ENCODE measurements at regions not wholly inside any gene's neighbourhood (a gene's known extent, or its start where the extent isn't known, plus 50 kb on each side); places are given as distances from the start of the nearest gene placed in this dataset.

GRCh38 chr2:156165742-156166141 lies 166.8 kb downstream of the NR4A2 start:
- WGBS, 2 experiments (ENCODE audit: extremely low coverage in 1 of 2, insufficient coverage in 1 of 2, insufficient read length in 1 of 2, insufficient replicate concordance in 2 of 2, low coverage in 1 of 2, low lambda C conversion rate in 2 of 2, missing lambda C conversion rate in 1 of 2), result 90% methylated on average over 2 of the region's 2 CpGs; no CpG with 5 or more reads in 1 of the 2 experiments
- H2BK15ac ChIP-seq (ENCODE audit: low read length), result no peak overlapping the region
- TF ChIP-seq MAFK (IDR thresholded peaks at IDR 0.05; ENCODE audit: low read depth, low read length) (no peak), EGR1 (IDR thresholded peaks at IDR 0.05; ENCODE audit: borderline replicate concordance, low read depth, low read length) (no peak), TBP (IDR thresholded peaks at IDR 0.05; ENCODE audit: low read depth, low read length) (no peak), CTCF (IDR thresholded peaks at IDR 0.05; ENCODE audit: control extremely low read depth in 1 of 3, insufficient read depth in 1 of 3, low read depth in 1 of 3, low read length in 3 of 3) (no peak), NANOG (IDR thresholded peaks at IDR 0.05; ENCODE audit: insufficient read depth, low read depth, low read length, poor library complexity, severe bottlenecking) (no peak), SIN3A (conservative IDR thresholded peaks at IDR 0.05 in 1 of 2, IDR thresholded peaks at IDR 0.05 in 1 of 2; ENCODE audit: low read depth in 1 of 2, low read length in 2 of 2) (no peak), POU5F1 (IDR thresholded peaks at IDR 0.05; ENCODE audit: low read depth, low read length) (no peak), SAP30 (IDR thresholded peaks at IDR 0.05; ENCODE audit: insufficient read depth, insufficient replicate concordance, low read length) (no peak), ZNF274 (IDR thresholded peaks at IDR 0.05; ENCODE audit: borderline replicate concordance, extremely low read depth, low read length) (no peak), USF2 (IDR thresholded peaks at IDR 0.05; ENCODE audit: low read length) (no peak), TEAD4 (IDR thresholded peaks at IDR 0.05; ENCODE audit: low read depth, low read length) (no peak)

More at GRCh38 chr2:156165742-156166141, 166.8 kb downstream of the NR4A2 start:
- Histone ChIP-seq H3K56ac (replicated peaks; ENCODE audit: insufficient read length, low read depth, low read length) (no peak overlapping the region), H3K79me1 (ENCODE audit: low read depth, low read length) (no peaks in the 10 kb centered on the region), H3K27me3 (replicated peaks in 1 of 4; ENCODE audit: control insufficient read depth in 3 of 4, extremely low read depth in 1 of 4, insufficient read depth in 3 of 4, low read length in 3 of 4) (no peaks in the 10 kb centered on the region), H3K27ac (ENCODE audit: low read depth, low read length) (no peak overlapping the region), H4K8ac (ENCODE audit: extremely low read depth, insufficient read depth, low read length) (no peak overlapping the region), H3K4ac (replicated peaks; ENCODE audit: insufficient read length, low read depth, low read length) (no peak overlapping the region), H3K9me3 (ENCODE audit: insufficient read depth in 2 of 2, low read depth in 1 of 2, low read length in 1 of 2) (no peaks in the 10 kb centered on the region), H4K20me1 (replicated peaks in 1 of 2; ENCODE audit: control insufficient read depth in 1 of 2, insufficient read depth in 2 of 2, low read length in 2 of 2) (no peaks in the 10 kb centered on the region), H3K9ac (replicated peaks in 1 of 4; ENCODE audit: extremely low read depth in 1 of 4, low read depth in 3 of 4, low read length in 3 of 4) (no peak overlapping the region), H2BK5ac (ENCODE audit: low read depth, low read length) (no peak overlapping the region), H2BK12ac (ENCODE audit: low read depth, low read length) (no peak overlapping the region), H3K79me2 (ENCODE audit: control insufficient read depth in 1 of 2, insufficient read depth in 2 of 2, low read length in 2 of 2) (no peaks in the 10 kb centered on the region), H2AFZ (ENCODE audit: low read length) (no peak overlapping the region), H3K14ac (ENCODE audit: insufficient read length) (no peak overlapping the region), H3K36me3 (ENCODE audit: control insufficient read depth in 2 of 4, insufficient read depth in 4 of 4, low read length in 3 of 4) (no peaks in the 10 kb centered on the region; a peak in 1 of 8 replicates), H4K91ac (replicated peaks; ENCODE audit: insufficient read length, low read length) (no peak overlapping the region), H2AK5ac (ENCODE audit: low read depth, low read length) (no peak overlapping the region), H3K4me3 (ENCODE audit: extremely low read depth in 1 of 4, insufficient read depth in 2 of 4, low read depth in 3 of 4, low read length in 4 of 4) (no peak overlapping the region), H3K18ac (ENCODE audit: extremely low read depth, low read length) (no peak overlapping the region), H2BK20ac (ENCODE audit: low read length) (no peak overlapping the region), H3K23me2 (ENCODE audit: low read depth, low read length) (no peaks in the 10 kb centered on the region), H4K5ac (ENCODE audit: insufficient read length, low read depth, low read length) (no peak overlapping the region), H3K23ac (ENCODE audit: insufficient read length) (no peak overlapping the region), H3K4me2 (ENCODE audit: insufficient read depth in 1 of 2, low read depth in 2 of 2, low read length in 2 of 2) (no peak overlapping the region), H2BK120ac (replicated peaks; ENCODE audit: low read depth, low read length) (no peak overlapping the region), H3K4me1 (replicated peaks in 1 of 4; ENCODE audit: control insufficient read depth in 3 of 4, insufficient read depth in 4 of 4, low read length in 3 of 4) (peaks cover 0 to 5% (median 4%) of the 10 kb centered on the region in 4 experiments; a peak in 3 of 7 replicates)
- ChIA-PET CTCF (ENCODE audit: partially characterized antibody) (interaction anchor here (1.3 kb wide), 1 partner anchor 10 kb away, joined by 3 read pairs; no protein-coding TSS in a partner anchor), POLR2A (ENCODE audit: partially characterized antibody) (no interaction called here)
- FAIRE-seq, result no peak
- DNase-seq (ENCODE audit: low read depth in 1 of 2, low spot score in 2 of 2), result no peak

All from H1 (cell line).